SJSA1 (cell line): ENCODE measurements at regions not wholly inside any gene's neighbourhood (a gene's known extent, or its start where the extent isn't known, plus 50 kb on each side); places are given as distances from the start of the nearest gene placed in this dataset.

Experiments
- DNase-seq, 2 experiments: peaks; one replicate each; pipeline ENCODE4 v3.0.0-alpha.2; 2015 to 2020; ENCODE audit warnings: low spot score in 2 of 2, low read depth in 1 of 2
- H3K27ac ChIP-seq: fragments of 250-450 bp; sonication (Bioruptor Pico); 2 replicates; pipeline ENCODE4 v1.5.1; 2020; ENCODE audit warnings: mild to moderate bottlenecking, moderate library complexity
- H3K27me3 ChIP-seq: fragments of 250-450 bp; sonication (Bioruptor Pico); replicated peaks from 2 replicates; pipeline ENCODE4 v1.5.1; 2020; ENCODE audit warnings: mild to moderate bottlenecking, moderate library complexity
- H3K36me3 ChIP-seq: fragments of 250-450 bp; sonication (Bioruptor Pico); 2 replicates; pipeline ENCODE4 v1.5.1; 2020; ENCODE audit warnings: mild to moderate bottlenecking
- H3K4me1 ChIP-seq: fragments of 250-450 bp; sonication (Bioruptor Pico); replicated peaks from 2 replicates; pipeline ENCODE4 v1.6.1; 2021; ENCODE audit warnings: mild to moderate bottlenecking
- H3K4me3 ChIP-seq: fragments of 250-450 bp; sonication (Bioruptor Pico); 2 replicates; pipeline ENCODE4 v1.5.1; 2020; ENCODE audit warnings: mild to moderate bottlenecking
- H3K9me3 ChIP-seq: fragments of 250-450 bp; sonication (Bioruptor Pico); replicated peaks from 2 replicates; pipeline ENCODE4 v1.5.1; 2020; ENCODE audit warnings: mild to moderate bottlenecking

- Histone ChIP-seq H3K36me3 (no peaks in the 10 kb centered on the region), H3K4me3 (no peak overlapping the region), H3K4me1 (peaks cover 10% of the 10 kb centered on the region), H3K27ac (no peak overlapping the region), H3K9me3 (no peaks in the 10 kb centered on the region), H3K27me3 (no peaks in the 10 kb centered on the region)
- no peak for DNase-seq
These were observed 1220.5 kb upstream of the SLC10A2 start for GRCh38 chr13:104286566-104287290.

DNA sequence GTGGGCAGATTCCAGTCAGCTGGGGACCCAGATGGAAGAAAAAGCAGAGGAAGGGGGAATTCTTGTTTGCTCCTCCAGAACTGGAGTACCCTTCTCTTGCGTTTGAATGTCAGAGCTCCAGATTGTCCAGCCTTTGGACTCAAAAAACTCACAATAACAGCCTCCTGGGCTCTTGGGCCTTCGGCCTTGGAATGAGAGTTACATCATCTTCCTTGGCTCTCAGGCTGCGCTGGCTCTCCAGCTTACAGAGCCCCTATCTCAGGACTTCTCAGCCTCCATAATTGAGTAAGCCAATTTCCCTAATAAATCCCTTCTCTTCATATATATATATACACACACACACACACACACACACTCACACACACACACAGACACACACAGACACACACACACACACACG, 1215.7 kb upstream of the SLC10A2 start:
- Histone ChIP-seq H3K4me1 (no peaks in the 10 kb centered on the region), H3K27ac (no peak overlapping the region), H3K27me3 (no peaks in the 10 kb centered on the region), H3K9me3 (no peaks in the 10 kb centered on the region), H3K4me3 (no peak overlapping the region), H3K36me3 (no peaks in the 10 kb centered on the region)
- DNase-seq, result no peak

DNA sequence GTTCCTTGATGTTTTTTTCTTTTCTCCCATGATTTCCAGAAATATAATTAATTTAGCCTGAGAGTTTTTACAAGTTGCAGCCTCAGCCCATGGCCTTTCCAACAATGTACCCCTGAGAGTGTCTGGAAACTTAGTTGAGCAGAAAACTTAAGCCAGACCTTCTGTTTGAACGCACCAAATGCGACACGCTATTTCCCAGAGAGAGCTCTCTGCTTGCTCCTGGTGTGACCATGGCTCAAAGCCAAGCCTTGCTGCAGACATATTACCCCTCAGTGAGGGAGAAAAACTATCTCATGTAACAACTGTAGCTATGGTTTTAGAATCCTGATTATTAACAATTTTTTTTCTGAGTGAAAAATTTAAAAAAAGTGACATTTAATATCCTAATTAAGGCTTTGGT, 1204.5 kb upstream of the SLC10A2 start:
- no peak overlapping the region for H3K4me3 ChIP-seq
- H3K9me3 ChIP-seq, result no peaks in the 10 kb centered on the region
- no peak for DNase-seq
- no peak overlapping the region for H3K27ac ChIP-seq
- H3K36me3 ChIP-seq, result no peaks in the 10 kb centered on the region
- no peaks in the 10 kb centered on the region for H3K27me3 ChIP-seq
- no peaks in the 10 kb centered on the region for H3K4me1 ChIP-seq

DNA sequence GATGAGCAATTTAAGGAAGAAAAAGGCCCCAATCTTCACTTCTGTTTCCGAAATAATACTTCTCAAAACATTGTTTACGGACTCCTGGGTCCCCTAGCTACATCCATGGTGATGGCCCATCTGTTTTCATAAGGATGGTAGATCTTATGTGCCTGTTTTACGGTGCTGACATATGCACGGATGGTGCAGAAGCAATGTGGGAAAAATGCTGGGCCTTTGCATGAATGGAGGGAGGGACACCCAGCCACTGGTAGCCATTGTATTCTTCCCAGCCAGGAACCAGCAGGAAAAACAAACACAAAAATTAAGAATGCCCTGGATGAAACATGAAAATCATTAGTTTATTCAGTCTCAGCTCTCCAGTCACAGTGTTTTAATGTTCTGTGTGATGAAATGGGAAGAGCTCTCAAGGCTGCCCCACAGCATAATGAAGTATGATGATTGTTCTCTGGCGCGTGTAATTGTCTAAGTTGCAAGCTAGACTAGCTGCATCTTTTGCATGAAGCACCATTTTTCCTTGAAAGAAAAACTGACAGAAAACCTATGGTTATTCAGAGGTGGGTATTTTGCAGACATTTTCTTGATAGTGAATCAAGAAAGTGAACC, 1201.1 kb upstream of the SLC10A2 start:
- no peak for DNase-seq
- Histone ChIP-seq H3K27ac (no peak overlapping the region), H3K36me3 (no peaks in the 10 kb centered on the region), H3K4me1 (no peaks in the 10 kb centered on the region), H3K4me3 (no peak overlapping the region), H3K27me3 (no peaks in the 10 kb centered on the region), H3K9me3 (no peaks in the 10 kb centered on the region)

GRCh38 chr13:104256701-104257100, 1190.5 kb upstream of the SLC10A2 start:
- H3K4me3 ChIP-seq, result no peak overlapping the region
- H3K4me1 ChIP-seq, result peaks cover 18% of the 10 kb centered on the region
- H3K9me3 ChIP-seq, result no peaks in the 10 kb centered on the region
- no peak overlapping the region for H3K27ac ChIP-seq
- H3K36me3 ChIP-seq, result no peaks in the 10 kb centered on the region
- no peak for DNase-seq
- no peaks in the 10 kb centered on the region for H3K27me3 ChIP-seq

DNA sequence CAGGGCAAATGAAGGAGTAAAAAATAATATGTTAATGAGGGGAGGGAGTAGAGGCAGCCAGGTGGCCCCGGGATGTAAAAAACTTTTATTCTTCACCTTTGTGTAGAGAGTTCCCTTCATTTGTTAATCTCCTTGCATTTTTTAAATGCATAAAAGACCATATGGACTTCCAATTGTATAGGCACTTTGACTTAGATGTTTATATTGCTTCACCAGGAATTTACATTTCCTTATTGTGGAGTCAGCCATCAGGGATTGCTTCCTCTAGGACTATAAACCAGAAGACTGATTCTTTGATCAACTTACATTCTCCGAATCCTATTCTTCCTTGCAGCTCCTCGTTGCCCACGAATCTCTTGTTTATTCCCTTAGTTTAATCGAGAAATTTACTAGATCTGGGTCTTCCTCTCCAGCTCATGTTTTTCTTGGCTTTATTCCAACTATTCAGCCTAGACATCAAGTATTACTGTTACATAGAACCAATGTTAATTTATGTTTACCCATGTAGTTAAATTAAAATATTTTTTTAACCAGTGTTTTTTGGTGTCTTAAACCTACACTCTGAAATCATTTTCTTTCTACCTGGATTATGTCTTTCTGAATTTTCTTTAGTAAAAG, 1187.0 kb upstream of the SLC10A2 start:
- Histone ChIP-seq H3K9me3 (no peaks in the 10 kb centered on the region), H3K36me3 (no peaks in the 10 kb centered on the region), H3K27ac (no peak overlapping the region), H3K4me3 (no peak overlapping the region), H3K4me1 (peaks cover 18% of the 10 kb centered on the region), H3K27me3 (no peaks in the 10 kb centered on the region)
- peak in 1 of 2 experiments; percentile 47 for DNase-seq

DNA sequence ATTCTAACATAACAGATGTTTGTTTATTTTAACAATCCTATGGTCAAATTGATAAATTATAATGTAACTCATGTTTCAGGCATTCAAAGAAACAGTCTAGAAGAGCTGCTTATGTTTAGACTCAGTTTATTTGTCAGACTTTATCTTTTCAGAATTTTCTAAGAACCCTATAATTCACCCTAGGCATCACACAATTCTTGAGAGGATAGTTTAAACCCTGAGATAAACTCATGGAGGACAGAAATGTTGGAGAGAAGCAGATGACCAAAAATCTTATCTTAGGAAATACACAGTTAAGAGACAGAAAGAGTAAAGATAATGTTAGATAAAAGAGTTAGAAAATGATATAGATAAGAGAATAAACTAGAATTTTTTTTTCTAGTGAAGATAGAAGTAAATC, 1185.7 kb upstream of the SLC10A2 start:
- Histone ChIP-seq H3K4me3 (no peak overlapping the region), H3K9me3 (no peaks in the 10 kb centered on the region), H3K4me1 (peaks cover 18% of the 10 kb centered on the region), H3K27ac (no peak overlapping the region), H3K27me3 (no peaks in the 10 kb centered on the region), H3K36me3 (no peaks in the 10 kb centered on the region)
- no peak for DNase-seq

- Histone ChIP-seq H3K9me3 (no peaks in the 10 kb centered on the region), H3K27me3 (no peaks in the 10 kb centered on the region), H3K4me3 (no peak overlapping the region), H3K27ac (no peak overlapping the region), H3K4me1 (no peaks in the 10 kb centered on the region), H3K36me3 (no peaks in the 10 kb centered on the region)
- no peak for DNase-seq
These were observed 1180.7 kb upstream of the SLC10A2 start for GRCh38 chr13:104246955-104247354.

GRCh38 chr13:104206450-104207044, 1140.3 kb upstream of the SLC10A2 start:
- no peak overlapping the region for H3K27ac ChIP-seq
- H3K4me1 ChIP-seq, result no peaks in the 10 kb centered on the region
- H3K9me3 ChIP-seq, result 0 out of 2 replicates have a peak, but pooled peaks cover 2% of the 10 kb centered on the region
- H3K36me3 ChIP-seq, result no peaks in the 10 kb centered on the region
- H3K4me3 ChIP-seq, result no peak overlapping the region
- no peak for DNase-seq
- H3K27me3 ChIP-seq, result no peaks in the 10 kb centered on the region

DNA sequence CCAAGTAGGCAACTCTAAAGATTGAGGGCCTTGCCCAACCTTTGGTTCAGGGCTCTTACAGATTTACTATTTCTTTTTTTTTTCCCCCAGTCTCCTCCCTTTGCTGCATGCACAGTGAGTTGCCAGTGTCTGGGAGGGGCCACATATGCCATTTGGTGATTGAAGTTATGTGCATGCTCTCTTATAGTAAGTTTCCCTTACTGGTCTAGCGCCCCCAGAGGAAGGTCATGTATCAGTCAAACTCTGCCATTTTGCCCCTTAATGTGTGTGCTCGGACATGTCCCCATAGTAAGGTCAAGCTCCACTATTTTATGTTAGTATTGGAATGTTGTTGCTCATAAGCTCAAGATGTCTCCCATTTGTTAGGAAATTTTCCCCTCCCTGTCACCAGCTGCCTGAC, 1138.0 kb upstream of the SLC10A2 start:
- H3K9me3 ChIP-seq, result 0 out of 2 replicates have a peak, but pooled peaks cover 2% of the 10 kb centered on the region
- H3K4me3 ChIP-seq, result no peak overlapping the region
- H3K27ac ChIP-seq, result no peak overlapping the region
- no peaks in the 10 kb centered on the region for H3K4me1 ChIP-seq
- no peaks in the 10 kb centered on the region for H3K36me3 ChIP-seq
- H3K27me3 ChIP-seq, result no peaks in the 10 kb centered on the region
- no peak for DNase-seq

GRCh38 chr13:104198801-104199200, 1132.6 kb upstream of the SLC10A2 start:
- no peaks in the 10 kb centered on the region for H3K27me3 ChIP-seq
- no peaks in the 10 kb centered on the region for H3K36me3 ChIP-seq
- H3K27ac ChIP-seq, result no peak overlapping the region
- no peak overlapping the region for H3K4me3 ChIP-seq
- no peak for DNase-seq
- H3K9me3 ChIP-seq, result 0 out of 2 replicates have a peak, but pooled peaks cover 2% of the 10 kb centered on the region
- no peaks in the 10 kb centered on the region for H3K4me1 ChIP-seq

DNA sequence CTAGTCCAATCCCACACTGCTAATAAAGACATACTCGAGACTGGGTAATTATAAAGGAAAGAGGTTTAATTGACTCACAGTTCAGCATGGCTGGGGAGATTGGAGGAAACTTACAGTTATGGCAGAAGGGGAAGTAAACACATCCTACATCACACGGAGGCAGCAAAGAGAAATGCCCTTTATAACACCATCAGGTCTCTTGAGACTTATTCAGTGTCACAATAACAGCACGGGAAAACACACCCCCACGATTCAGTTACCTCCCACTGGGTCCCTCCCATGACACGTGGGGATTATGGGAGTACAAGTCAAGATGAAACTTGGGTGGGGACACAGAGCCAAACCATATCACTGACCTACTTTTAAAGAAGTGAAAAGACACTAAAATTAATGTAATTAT, 1130.4 kb upstream of the SLC10A2 start:
- Histone ChIP-seq H3K9me3 (0 out of 2 replicates have a peak, but pooled peaks cover 2% of the 10 kb centered on the region), H3K4me3 (no peak overlapping the region), H3K4me1 (no peaks in the 10 kb centered on the region), H3K27me3 (no peaks in the 10 kb centered on the region), H3K27ac (no peak overlapping the region), H3K36me3 (no peaks in the 10 kb centered on the region)
- no peak for DNase-seq

GRCh38 chr13:104181526-104182231, 1115.5 kb upstream of the SLC10A2 start:
- DNase-seq, result no peak
- Histone ChIP-seq H3K4me1 (no peaks in the 10 kb centered on the region), H3K27me3 (no peaks in the 10 kb centered on the region), H3K36me3 (no peaks in the 10 kb centered on the region), H3K4me3 (no peak overlapping the region), H3K27ac (no peak overlapping the region), H3K9me3 (0 out of 2 replicates have a peak, but pooled peaks cover 3% of the 10 kb centered on the region)
